CD14-positive monocyte (primary cell): ENCODE measurements at regions not wholly inside any gene's neighbourhood (a gene's known extent, or its start where the extent isn't known, plus 50 kb on each side); places are given as distances from the start of the nearest gene placed in this dataset.
A peak's percentile ranks its signal among the peaks of the same experiment; 100 is the strongest.

Experiments used
- DNase-seq, 3 donors: peaks; one replicate each; pipeline ENCODE4 v3.0.0-alpha.2; 2011 to 2022
- H2AFZ ChIP-seq: 2 replicates; pipeline ENCODE4 v1.6.0; 2012; ENCODE audit warnings: mild to moderate bottlenecking, low read depth, low read length, inconsistent platforms; ENCODE audit not compliant: insufficient read depth, poor library complexity, severe bottlenecking
- H3K27ac ChIP-seq, 2 donors: 1 replicate in 1 of 2; 2 replicates in 1 of 2; pipeline ENCODE4 v1.5.1; 2012 to 2013; ENCODE audit warnings: low read length in 2 of 2, control low read depth in 1 of 2, inconsistent platforms in 1 of 2, low read depth in 1 of 2, mild to moderate bottlenecking in 1 of 2
- H3K27me3 ChIP-seq, 2 donors: one replicate each; pipeline versions ENCODE4 v1.6.0 to v1.6.1; 2011 to 2013; ENCODE audit warnings: low read length in 2 of 2; ENCODE audit not compliant: control insufficient read depth in 2 of 2, insufficient read depth in 2 of 2
- H3K36me3 ChIP-seq, 2 donors: replicated peaks in 1 of 2; 1 replicate in 1 of 2; 2 replicates in 1 of 2; pipeline versions ENCODE4 v1.5.1 to v1.6.1; 2012 to 2013; ENCODE audit warnings: low read length in 2 of 2, control low read depth in 1 of 2, inconsistent platforms in 1 of 2, mild to moderate bottlenecking in 1 of 2; ENCODE audit not compliant: insufficient read depth in 2 of 2, control insufficient read depth in 1 of 2
- H3K4me1 ChIP-seq, 2 donors: 1 replicate in 1 of 2; 2 replicates in 1 of 2; pipeline versions ENCODE4 v1.5.1 to v1.6.1; 2012 to 2013; ENCODE audit warnings: low read length in 2 of 2, control low read depth in 1 of 2, inconsistent platforms in 1 of 2, mild to moderate bottlenecking in 1 of 2, moderate library complexity in 1 of 2; ENCODE audit not compliant: insufficient read depth in 2 of 2, control insufficient read depth in 1 of 2
- H3K4me2 ChIP-seq: replicated peaks from 2 replicates; pipeline ENCODE3; 2012; ENCODE audit warnings: low read length, moderate library complexity, mild to moderate bottlenecking; ENCODE audit not compliant: poor library complexity, severe bottlenecking; ENCODE audit errors: extremely low read depth
- H3K4me3 ChIP-seq, 3 experiments: fragments of 200-600 bp in 1 of 3; sonication (generic) in 1 of 3; replicated peaks in 1 of 3; 1 replicate in 2 of 3; 2 replicates in 1 of 3; pipeline ENCODE4 v1.5.1; 2011 to 2013; ENCODE audit warnings: low read length in 3 of 3, mild to moderate bottlenecking in 3 of 3, control low read depth in 2 of 3, low read depth in 2 of 3, inconsistent platforms in 1 of 3, moderate library complexity in 1 of 3
- H3K79me2 ChIP-seq: 2 replicates; pipeline ENCODE4 v1.6.0; 2012; ENCODE audit warnings: mild to moderate bottlenecking, control low read depth, inconsistent platforms, low read length, moderate library complexity; ENCODE audit not compliant: insufficient read depth
- H3K9ac ChIP-seq: 2 replicates; pipeline ENCODE4 v1.6.0; 2017; ENCODE audit warnings: low read length, mild to moderate bottlenecking; ENCODE audit not compliant: insufficient read depth, poor library complexity, severe bottlenecking
- H3K9me3 ChIP-seq, 2 donors: replicated peaks in 1 of 2; 1 replicate in 1 of 2; 2 replicates in 1 of 2; pipeline versions ENCODE4 v1.5.1 to v1.6.1; 2012 to 2013; ENCODE audit warnings: low read length in 2 of 2, control low read depth in 1 of 2; ENCODE audit not compliant: control insufficient read depth in 1 of 2, insufficient read depth in 1 of 2
- H4K20me1 ChIP-seq: 2 replicates; pipeline ENCODE4 v1.6.0; 2012; ENCODE audit warnings: mild to moderate bottlenecking, low read length, control low read depth, moderate library complexity; ENCODE audit not compliant: insufficient read depth
- H3K27ac Mint-ChIP-seq, 7 donors: one replicate each; pipeline ENCODE4 v1.8.0; 2020; ENCODE audit warnings: mild to moderate bottlenecking in 7 of 7, mixed read lengths in 7 of 7, moderate library complexity in 6 of 7, inconsistent platforms in 2 of 7
- H3K27me3 Mint-ChIP-seq, 3 donors: one replicate each; pipeline ENCODE4 v1.8.0; 2021 to 2022; ENCODE audit warnings: low read depth in 3 of 3, mild to moderate bottlenecking in 3 of 3, mixed read lengths in 3 of 3, moderate library complexity in 3 of 3, inconsistent platforms in 1 of 3
- H3K36me3 Mint-ChIP-seq, 2 donors: one replicate each; pipeline ENCODE4 v1.8.0; 2020; ENCODE audit warnings: mixed read lengths in 2 of 2, inconsistent platforms in 1 of 2, mild to moderate bottlenecking in 1 of 2
- H3K4me1 Mint-ChIP-seq: one replicate; pipeline ENCODE4 v1.8.0; 2020; ENCODE audit warnings: mild to moderate bottlenecking, mixed read lengths
- H3K4me3 Mint-ChIP-seq, 2 donors: one replicate each; pipeline ENCODE4 v1.8.0; 2020; ENCODE audit warnings: mild to moderate bottlenecking in 2 of 2, mixed read lengths in 2 of 2, moderate library complexity in 1 of 2
- H3K9me3 Mint-ChIP-seq, 7 donors: one replicate each; pipeline ENCODE4 v1.8.0; 2020 to 2022; ENCODE audit warnings: mixed read lengths in 7 of 7, mild to moderate bottlenecking in 6 of 7, moderate library complexity in 6 of 7, inconsistent platforms in 2 of 7
- WGBS: methylation state at CpG from one replicate; pipeline ENCODE4 v1.1.5; 2013; ENCODE audit warnings: missing lambda C conversion rate; ENCODE audit not compliant: insufficient coverage; 5-methylcytosine and 5-hydroxymethylcytosine counted together
- intact Hi-C, 2 donors: fragments of 100-400 bp; cut with micrococcal nuclease; formaldehyde crosslinking; loops; one replicate each; pipeline versions ENCODE4 v1.15.0 to v1.15.1; 2023
- TF ChIP-seq, protein P1 (sequence below): fragments of 200-600 bp; IDR thresholded peaks from one replicate; pipeline ENCODE4 v1.8.0; 2022; ENCODE audit warnings: antibody characterized with exemption, mild to moderate bottlenecking

DNA sequence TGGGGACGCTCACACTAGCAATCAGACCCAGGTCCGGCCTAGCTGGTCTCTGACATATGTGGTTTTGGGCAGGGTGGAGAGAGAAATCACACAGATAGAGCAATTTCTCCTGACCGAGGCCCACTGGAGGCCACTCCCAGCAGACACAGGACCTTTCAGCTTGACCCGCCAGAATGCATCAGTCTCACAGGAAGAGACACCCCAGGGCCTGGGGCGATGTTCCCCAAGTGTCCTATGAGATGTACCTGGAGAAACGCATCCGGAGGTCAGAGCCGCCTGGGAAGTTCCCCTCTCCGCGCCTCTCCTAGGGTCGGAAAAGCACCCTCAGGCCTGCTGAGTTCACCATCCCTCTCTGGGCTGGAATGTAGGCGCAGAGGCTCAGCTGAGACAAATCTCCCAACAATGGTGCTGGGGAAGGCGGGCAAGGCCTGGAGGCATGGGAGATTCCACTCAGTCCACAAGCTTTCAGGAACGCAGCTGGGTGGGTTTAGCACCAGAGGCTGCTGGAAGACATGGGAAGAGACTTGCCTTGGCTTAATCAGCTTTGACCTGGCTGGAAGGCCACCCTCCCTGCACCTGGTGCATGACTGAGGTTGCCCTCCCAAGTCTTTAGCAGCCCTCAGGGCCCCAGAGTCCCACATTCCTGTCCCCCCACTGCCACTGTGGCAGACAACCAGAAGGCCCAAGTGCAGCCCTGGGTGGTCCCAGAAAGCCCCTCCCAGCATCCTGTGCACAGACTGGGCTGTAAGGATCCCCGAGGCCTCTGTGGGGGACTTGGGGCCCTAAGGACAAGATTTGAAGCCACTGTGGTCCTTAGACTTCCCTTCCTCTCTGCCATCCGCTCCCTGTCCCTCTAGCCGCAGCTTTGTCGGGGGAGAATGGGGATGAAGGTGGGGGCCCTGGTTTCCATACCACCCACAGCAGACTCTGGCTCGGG, 57.5 kb downstream of the RTL6 start:
- Mint-ChIP-seq H3K9me3 (no peaks in the 10 kb centered on the region), H3K4me3 (no peak overlapping the region), H3K4me1 (peaks cover 6% of the 10 kb centered on the region), H3K27me3 (peaks cover 0 to 2% (median 0%) of the 10 kb centered on the region in 3 donors), H3K36me3 (no peaks in the 10 kb centered on the region), H3K27ac (peak overlapping the region in 1 of 7 donors; percentile 14)
- no peak overlapping the region for H3K4me3 ChIP-seq
- H3K4me2 ChIP-seq = no peak overlapping the region
- no peak overlapping the region for H3K9ac ChIP-seq
- H3K9me3 ChIP-seq = no peaks in the 10 kb centered on the region
- DNase-seq = no peak
- H3K36me3 ChIP-seq = no peaks in the 10 kb centered on the region
- intact Hi-C loops = no loop called here
- no peaks in the 10 kb centered on the region for H3K79me2 ChIP-seq
- H3K4me1 ChIP-seq = no peaks in the 10 kb centered on the region
- no peaks in the 10 kb centered on the region for H3K27me3 ChIP-seq
- no peak overlapping the region for H2AFZ ChIP-seq
- no peak overlapping the region for H3K27ac ChIP-seq
- 88% methylated on average over 6 of the region's 19 CpGs for WGBS
- H4K20me1 ChIP-seq = no peaks in the 10 kb centered on the region
- TF ChIP-seq, protein P1, sequence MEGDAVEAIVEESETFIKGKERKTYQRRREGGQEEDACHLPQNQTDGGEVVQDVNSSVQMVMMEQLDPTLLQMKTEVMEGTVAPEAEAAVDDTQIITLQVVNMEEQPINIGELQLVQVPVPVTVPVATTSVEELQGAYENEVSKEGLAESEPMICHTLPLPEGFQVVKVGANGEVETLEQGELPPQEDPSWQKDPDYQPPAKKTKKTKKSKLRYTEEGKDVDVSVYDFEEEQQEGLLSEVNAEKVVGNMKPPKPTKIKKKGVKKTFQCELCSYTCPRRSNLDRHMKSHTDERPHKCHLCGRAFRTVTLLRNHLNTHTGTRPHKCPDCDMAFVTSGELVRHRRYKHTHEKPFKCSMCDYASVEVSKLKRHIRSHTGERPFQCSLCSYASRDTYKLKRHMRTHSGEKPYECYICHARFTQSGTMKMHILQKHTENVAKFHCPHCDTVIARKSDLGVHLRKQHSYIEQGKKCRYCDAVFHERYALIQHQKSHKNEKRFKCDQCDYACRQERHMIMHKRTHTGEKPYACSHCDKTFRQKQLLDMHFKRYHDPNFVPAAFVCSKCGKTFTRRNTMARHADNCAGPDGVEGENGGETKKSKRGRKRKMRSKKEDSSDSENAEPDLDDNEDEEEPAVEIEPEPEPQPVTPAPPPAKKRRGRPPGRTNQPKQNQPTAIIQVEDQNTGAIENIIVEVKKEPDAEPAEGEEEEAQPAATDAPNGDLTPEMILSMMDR = no peak

DNA sequence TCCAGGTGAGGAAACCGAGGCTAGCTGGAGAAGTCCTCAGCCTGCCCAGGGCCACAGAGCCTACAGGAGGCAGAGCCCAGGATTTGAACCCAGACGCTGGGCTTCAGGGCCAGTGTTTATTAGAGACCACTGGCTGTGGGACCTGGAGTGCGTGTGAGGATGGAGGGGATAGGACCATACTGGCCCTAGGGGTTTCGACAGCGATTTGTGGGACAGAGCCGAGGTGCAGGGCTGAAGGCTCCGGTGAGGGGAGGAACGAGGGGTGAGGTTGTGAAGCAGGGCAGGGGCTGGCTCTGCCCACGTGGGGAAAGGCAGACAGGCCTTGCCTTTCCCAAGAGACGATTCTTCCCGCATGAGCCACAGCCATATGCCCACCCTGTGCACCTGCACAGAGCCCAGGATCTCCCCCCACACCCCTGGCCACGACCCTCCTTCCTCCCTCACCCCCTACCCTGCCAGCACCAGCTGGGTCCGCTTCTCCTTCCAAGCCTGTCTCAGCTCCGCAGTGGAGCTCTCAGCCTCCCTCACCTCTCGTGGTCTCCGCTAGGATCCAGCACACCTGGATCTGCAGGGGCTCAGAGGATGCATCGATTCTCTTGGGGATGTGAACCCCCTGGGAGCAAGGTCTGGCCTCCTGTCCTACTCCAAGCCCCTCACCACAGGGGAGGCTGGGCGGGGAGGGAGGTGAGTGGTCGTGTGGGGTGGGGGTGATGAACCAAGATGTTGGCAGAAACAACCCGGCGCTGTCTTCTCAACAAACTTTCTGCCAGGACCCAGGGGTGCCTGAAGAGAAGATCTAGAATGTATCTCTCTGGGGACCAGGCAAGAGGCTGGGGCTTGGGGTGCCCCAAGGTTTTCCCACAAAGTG, 58.4 kb downstream of the RTL6 start:
- H3K79me2 ChIP-seq = no peaks in the 10 kb centered on the region
- DNase-seq = no peak
- H3K27ac Mint-ChIP-seq = no peak overlapping the region
- H2AFZ ChIP-seq = no peak overlapping the region
- H3K4me3 Mint-ChIP-seq = no peak overlapping the region
- no peaks in the 10 kb centered on the region for H3K9me3 Mint-ChIP-seq
- no peaks in the 10 kb centered on the region for H4K20me1 ChIP-seq
- H3K4me1 Mint-ChIP-seq = peaks cover 6% of the 10 kb centered on the region
- H3K27ac ChIP-seq = no peak overlapping the region
- no peak overlapping the region for H3K4me3 ChIP-seq
- no peaks in the 10 kb centered on the region for H3K36me3 ChIP-seq
- intact Hi-C loops = no loop called here
- no peaks in the 10 kb centered on the region for H3K27me3 Mint-ChIP-seq
- TF ChIP-seq, protein P1 = no peak
- WGBS = 90% methylated on average over 10 of the region's 21 CpGs
- no peaks in the 10 kb centered on the region for H3K4me1 ChIP-seq
- no peaks in the 10 kb centered on the region for H3K9me3 ChIP-seq
- no peak overlapping the region for H3K4me2 ChIP-seq
- H3K27me3 ChIP-seq = no peaks in the 10 kb centered on the region
- H3K36me3 Mint-ChIP-seq = no peaks in the 10 kb centered on the region
- H3K9ac ChIP-seq = no peak overlapping the region
